ENCODE measurements at regions not wholly inside any gene's neighbourhood (a gene's known extent, or its start where the extent isn't known, plus 50 kb on each side); places are given as distances from the start of the nearest gene placed in this dataset.
"Not testable (repeated sequence)": the region's sequence is repeated elsewhere in the genome, so short reads cannot be mapped to it uniquely, and the experiment has no call there.

DNA sequence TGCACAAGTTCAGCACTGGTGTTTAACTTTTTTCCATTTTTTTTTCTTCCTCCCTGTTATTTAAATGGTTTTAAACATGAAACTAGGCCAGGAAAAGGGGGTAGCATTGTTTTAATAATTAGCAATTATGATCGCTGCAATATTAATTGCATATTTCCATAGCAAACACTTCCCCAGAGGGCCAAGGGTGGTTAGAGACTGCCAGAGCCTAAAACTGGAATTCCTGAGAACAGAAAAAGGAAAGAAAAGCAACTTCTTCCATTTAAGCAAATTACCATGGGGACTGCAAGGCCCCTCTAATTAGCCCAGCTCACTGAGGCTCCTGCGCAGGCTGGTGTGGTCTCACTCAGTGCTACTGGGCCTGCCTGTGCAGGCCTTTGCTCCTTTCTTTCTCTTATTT lies 201.5 kb downstream of the SMAD2 start:
- no peak for DNase-seq (ENCODE audit: low read depth)

DNA sequence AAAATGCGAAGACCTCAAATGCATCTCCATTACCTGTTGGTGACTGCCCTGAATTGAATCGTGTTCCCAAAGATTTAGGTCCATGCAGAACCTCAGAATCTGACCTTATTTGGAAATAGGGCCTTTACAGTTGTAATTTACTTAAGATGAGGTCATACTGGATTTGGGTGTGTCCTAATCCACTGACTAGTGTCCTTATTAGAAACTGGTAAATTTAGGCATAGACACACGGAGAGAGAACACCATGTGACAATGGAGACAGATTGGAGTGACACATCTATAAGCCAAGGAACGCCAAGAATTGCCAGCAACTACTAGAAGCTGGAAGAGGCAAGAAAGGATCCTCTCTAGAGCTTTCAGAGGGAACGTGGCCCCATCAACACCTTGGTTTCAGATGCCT lies 203.1 kb downstream of the SMAD2 start:
- DNase-seq (ENCODE audit: low read depth): no peak

- no peak for DNase-seq (ENCODE audit: low read depth)
Measured at GRCh38 chr18:47726550-47726949, 203.9 kb downstream of the SMAD2 start.

GRCh38 chr18:47725656-47726055 lies 204.8 kb downstream of the SMAD2 start:
- no peak for DNase-seq (ENCODE audit: low read depth)

GRCh38 chr18:47724186-47724975 lies 206.1 kb downstream of the SMAD2 start:
- DNase-seq (ENCODE audit: low read depth): no peak

DNA sequence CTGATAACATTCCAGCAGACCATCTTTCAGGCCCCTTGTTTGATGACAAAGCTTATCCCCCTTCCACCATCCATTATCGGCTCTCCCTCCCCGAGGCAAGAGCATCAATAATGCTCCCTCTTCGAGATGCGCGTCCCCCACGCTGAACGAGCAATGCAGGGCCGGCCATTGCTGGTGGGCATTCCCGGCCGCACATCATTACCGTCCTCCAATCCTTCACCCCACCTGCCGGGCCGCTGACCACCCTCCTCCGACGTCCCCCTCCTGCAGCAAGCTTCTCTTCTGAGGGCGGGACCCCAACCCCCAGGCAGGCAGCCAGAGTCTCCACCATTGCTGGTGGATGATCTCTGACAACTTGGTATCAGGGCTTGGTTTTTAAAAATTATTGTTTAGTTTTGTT lies 208.6 kb downstream of the SMAD2 start:
- no peak for DNase-seq (ENCODE audit: low read depth)

DNA sequence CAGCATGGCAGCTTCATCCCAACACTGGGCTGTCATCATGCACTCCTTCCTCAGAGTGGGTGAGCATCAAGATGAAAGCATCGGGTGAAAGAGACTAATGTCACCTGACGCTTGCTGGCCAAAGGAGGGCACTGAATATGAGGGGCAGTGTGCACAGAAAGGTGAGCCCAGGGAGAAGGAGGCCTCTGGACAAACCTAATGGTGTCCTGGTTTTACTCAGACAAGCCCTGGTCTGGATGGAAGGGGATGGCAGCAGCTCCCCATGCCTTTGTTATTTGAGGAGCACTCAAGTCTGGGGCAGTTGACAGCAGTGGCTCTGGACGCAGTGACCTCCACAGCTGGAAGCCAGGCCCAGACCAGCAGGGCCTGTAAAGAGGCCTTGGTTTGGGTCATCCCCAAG lies 209.7 kb downstream of the SMAD2 start:
- DNase-seq (ENCODE audit: low read depth): no peak

- no peak for DNase-seq (ENCODE audit: low read depth)
Measured at GRCh38 chr18:47719096-47719780, 211.2 kb downstream of the SMAD2 start.

- no peak for DNase-seq (ENCODE audit: low read depth)
Measured at GRCh38 chr18:47718646-47719045, 211.8 kb downstream of the SMAD2 start.

DNA sequence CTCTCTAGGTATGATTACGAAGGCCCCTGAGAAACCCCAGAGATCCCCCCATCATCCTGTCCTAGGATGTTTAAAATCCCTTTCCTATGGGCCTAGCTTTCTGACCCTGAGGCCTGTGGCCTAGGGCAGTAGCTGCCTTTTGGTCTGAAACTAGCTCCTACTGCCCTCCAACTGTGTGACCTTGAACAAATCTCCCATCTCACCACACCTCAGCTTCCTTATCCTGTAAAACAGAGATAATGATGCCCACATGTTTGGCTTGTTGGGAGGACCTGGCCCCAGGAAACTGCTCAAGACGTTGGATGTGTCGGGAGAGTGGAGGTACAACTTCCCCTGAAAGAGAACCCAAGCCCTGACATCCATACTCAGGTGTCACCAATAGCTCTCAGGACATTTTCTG lies 213.2 kb downstream of the SMAD2 start:
- DNase-seq (ENCODE audit: low read depth): no peak

DNA sequence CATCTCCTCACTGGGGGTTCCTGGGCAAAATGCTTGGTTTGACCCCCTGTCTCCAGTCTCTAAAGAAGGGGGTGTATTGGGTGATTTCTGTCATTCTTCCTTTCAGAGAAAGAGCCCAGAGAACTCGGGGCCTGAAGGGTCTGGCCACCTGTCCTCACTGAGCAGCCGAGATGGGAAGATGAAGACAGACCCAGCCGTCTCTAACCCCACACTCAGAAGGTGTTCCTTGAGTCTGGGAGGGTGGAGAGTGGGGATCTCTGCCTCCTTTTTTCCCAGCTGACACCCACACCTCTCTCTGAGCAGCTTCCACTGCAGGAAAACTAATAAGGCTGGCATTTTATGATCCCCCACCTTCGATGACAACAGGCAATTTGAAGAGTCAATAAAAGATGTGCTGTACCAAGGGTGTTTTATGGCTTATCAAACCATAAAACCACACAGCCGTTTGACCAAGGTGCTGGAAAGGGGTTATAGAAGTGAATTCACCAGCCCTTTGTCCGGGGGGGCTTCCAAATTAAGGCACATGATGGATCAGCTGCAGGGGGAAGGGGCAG lies 213.8 kb downstream of the SMAD2 start:
- DNase-seq (ENCODE audit: low read depth): no peak

GRCh38 chr18:47710451-47710850 lies 220.0 kb downstream of the SMAD2 start:
- no peak for DNase-seq (ENCODE audit: low read depth)

DNA sequence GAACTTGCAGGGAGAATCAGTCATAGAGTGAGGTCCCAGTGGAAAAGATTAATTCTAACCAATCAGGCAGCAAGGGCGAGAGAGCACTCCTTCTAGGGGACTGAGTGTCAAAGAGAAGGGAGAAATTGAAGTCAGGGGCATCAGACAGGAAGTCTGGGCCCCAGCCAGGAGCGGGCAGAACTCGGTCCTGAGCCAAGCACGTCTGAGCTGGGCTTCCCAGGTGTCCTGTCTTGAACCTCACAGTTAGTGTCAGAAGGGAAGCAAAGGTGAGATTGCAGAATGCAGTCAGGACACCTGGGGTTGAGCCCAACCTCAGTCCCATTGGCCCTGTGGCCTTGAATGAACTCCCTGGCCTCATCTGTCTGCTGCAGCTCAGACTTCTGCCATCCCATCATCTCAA lies 220.9 kb downstream of the SMAD2 start:
- no peak for DNase-seq (ENCODE audit: low read depth)

DNA sequence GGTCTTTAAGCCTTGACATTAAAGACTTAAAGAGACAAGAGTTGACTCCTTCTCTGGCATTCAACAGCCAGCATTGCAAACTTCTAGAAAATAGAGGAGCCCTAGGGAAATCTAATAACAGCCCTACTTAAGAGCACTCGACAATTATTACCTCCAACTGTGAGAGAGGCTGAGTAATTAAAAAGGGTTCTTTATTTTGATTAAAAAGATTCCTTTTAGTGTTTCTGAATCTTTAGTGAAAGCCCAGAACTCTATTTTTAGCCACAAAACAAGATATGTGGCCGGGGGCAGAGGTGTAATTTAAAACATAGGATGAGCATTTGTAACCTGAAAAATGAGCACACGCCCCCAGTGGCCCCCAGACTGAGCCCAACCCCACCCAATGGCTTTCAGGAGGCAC lies 222.3 kb downstream of the SMAD2 start:
- DNase-seq (ENCODE audit: low read depth): no peak

DNA sequence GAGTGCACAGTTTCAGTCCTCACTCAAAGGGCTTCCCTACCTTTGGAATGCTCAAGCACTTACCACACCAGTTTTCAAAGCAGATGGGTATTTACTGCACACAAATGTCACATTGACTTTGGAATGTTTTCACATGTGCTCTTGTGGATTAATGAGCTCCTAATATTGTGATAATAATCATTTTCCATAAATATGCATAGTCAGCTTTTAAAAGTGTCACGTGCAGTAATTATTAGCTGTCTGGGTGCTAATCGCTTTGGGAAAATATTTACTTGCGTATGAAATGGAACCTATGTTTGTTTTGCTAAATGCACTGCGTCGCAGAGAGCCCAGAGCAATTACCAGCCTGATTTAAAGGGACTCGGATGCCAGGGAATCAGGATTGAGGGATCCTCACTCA lies 229.3 kb downstream of the SMAD2 start:
- DNase-seq (ENCODE audit: low read depth): no peak

DNA sequence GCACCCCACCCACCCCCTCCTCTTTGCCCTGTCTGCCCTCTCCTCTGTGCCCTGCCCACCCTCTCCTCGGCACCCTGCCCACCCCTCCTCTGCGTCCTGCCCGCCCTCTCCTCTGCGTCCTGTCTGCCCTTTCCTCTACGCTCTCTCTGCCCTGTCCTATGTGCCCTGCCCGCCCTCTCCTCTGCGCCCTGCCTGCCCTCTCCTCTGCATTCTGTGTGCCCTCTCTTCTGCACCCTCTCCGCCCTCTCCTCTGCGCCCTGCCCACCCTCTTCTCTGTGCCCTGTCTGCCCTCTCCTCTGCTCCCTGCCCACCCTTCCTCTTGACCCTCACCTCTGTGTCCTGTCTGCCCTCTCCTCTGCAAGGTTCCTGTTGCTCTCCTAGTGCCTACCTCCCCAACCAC lies 233.6 kb downstream of the SMAD2 start:
- no peak for DNase-seq (ENCODE audit: low read depth)

GRCh38 chr18:47691611-47692010 lies 238.8 kb downstream of the SMAD2 start:
- DNase-seq (ENCODE audit: low read depth): no peak

GRCh38 chr18:47690778-47691177 lies 239.7 kb downstream of the SMAD2 start:
- DNase-seq (ENCODE audit: low read depth): not testable (repeated sequence)

DNA sequence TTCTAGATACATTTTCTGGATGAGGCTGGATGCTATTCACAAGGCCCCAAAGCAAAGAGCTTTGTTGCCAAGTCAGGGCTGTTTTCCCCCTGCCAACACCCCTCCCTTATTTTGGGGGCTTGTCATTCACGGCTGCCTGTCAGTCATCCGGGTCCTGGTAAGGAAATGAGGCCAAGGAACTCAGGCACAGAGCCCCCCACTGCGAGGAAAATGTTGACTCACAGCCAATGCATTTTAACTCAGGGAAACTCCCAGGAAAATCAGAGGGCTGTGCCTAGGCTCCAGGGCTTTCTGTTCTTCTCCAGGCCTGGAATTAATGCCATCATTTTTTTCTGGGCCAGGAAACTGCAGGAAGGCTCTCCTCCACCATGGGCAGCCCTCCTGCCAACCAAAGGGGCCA lies 241.1 kb downstream of the SMAD2 start:
- DNase-seq (ENCODE audit: low read depth): no peak

DNA sequence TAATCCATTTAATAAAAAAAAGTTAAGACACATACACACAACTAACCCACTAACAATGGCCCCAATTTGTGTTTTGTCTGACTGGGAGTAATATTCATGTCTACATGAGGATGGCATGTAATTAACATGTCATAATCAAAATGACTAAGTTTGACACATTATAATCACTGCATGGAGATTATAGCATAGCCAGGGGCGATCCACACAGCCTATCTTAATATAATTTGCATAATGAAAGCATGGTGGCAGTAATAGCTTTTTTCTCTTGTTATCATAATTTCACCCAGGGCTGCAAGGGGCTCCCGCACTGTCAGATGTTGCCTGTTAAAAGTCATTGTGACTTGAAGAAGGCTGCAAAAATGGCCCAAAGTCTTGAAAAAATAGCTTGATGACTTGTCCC lies 243.7 kb downstream of the SMAD2 start:
- DNase-seq (ENCODE audit: low read depth): no peak

DNA sequence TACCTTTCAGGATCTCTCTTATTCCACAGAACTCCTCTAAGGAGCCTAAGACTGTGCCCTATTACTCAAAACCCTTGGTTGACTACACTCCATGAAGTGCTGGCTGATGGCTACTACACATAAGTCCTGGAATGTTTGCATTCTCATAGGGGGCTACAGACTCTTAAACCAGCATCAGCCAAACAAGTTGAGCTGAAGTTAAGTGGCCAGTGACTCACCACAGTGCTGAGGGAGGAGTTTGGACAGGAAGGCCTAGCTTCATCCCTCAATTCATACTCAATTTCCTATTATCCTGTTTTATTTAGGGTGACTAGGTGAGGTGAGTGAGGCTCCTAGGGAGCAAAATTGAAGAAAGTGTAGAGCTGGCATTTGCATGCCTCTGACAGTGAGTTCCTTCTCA lies 246.7 kb downstream of the SMAD2 start:
- DNase-seq (ENCODE audit: low read depth): no peak

GRCh38 chr18:47682876-47683275 lies 247.6 kb downstream of the SMAD2 start:
- DNase-seq (ENCODE audit: low read depth): no peak

DNA sequence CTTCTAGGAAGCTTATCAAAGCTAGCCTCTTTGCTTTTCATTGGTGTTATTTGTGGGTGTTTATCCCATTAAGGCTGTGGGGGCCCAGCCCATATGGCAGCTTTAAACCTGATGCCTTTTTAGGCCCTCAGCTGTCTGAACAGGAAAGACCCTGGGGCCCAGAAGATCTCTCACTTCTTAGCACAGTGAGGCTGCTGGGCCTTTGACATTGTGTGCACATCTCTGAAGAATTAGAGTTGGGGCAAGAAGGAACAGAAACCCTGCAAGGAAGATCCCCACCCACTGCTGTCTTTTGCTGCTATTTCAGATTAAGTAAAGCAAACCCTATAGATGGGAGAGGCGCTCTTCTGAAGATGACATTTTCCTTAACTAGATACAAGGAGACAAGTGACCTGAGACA lies 250.0 kb downstream of the SMAD2 start:
- no peak for DNase-seq (ENCODE audit: low read depth)

- no peak for DNase-seq (ENCODE audit: low read depth)
Measured at GRCh38 chr18:47679864-47680263, 250.6 kb downstream of the SMAD2 start.

All from stimulated activated CD8-positive, alpha-beta memory T cell treated with anti-CD3 and anti-CD28 coated beads, Interleukin-15, amount 100 ng/mL, for 24 hours (primary cell).